Smooth muscle cell (in vitro differentiated cells): ENCODE measurements at regions not wholly inside any gene's neighbourhood (a gene's known extent, or its start where the extent isn't known, plus 50 kb on each side); places are given as distances from the start of the nearest gene placed in this dataset.

Experiments
- DNase-seq: peaks from one replicate; lab custom pipeline; 2025; ENCODE audit not compliant: unreplicated experiment; lab: John Stamatoyannopoulos, UW
- H2AFZ ChIP-seq: fragments of 200-600 bp; sonication (generic); 2 replicates; pipeline ENCODE4 v1.6.0; 2016; ENCODE audit warnings: antibody characterized with exemption, low read depth, mild to moderate bottlenecking
- H3F3A ChIP-seq: fragments of 200-600 bp; sonication (generic); 2 replicates; pipeline ENCODE4 v1.6.0; 2017; ENCODE audit warnings: antibody characterized with exemption, low read depth
- H3K27ac ChIP-seq: fragments of 200-600 bp; sonication (generic); 2 replicates; pipeline ENCODE4 v1.5.1; 2016; ENCODE audit warnings: low read depth, mild to moderate bottlenecking
- H3K27me3 ChIP-seq: fragments of 200-600 bp; sonication (generic); 2 replicates; pipeline ENCODE4 v1.6.1; 2016; ENCODE audit warnings: low read depth, mild to moderate bottlenecking
- H3K36me3 ChIP-seq: fragments of 200-600 bp; sonication (generic); 2 replicates; pipeline ENCODE4 v1.5.1; 2016; ENCODE audit warnings: low read depth
- H3K4me1 ChIP-seq: fragments of 200-600 bp; sonication (generic); 2 replicates; pipeline ENCODE4 v1.5.1; 2016; ENCODE audit warnings: low read depth
- H3K4me2 ChIP-seq: fragments of 200-600 bp; sonication (generic); 2 replicates; pipeline ENCODE4 v1.6.0; 2016; ENCODE audit warnings: mild to moderate bottlenecking
- H3K4me3 ChIP-seq: fragments of 200-600 bp; sonication (generic); 2 replicates; pipeline ENCODE4 v1.5.1; 2016; ENCODE audit warnings: mild to moderate bottlenecking
- H3K79me2 ChIP-seq: fragments of 200-600 bp; sonication (generic); 2 replicates; pipeline ENCODE4 v1.6.0; 2016; ENCODE audit warnings: low read depth, mild to moderate bottlenecking
- H3K9ac ChIP-seq: fragments of 200-600 bp; sonication (generic); 2 replicates; pipeline ENCODE4 v1.6.0; 2016; ENCODE audit warnings: low read depth
- H3K9me3 ChIP-seq: fragments of 200-600 bp; sonication (generic); replicated peaks from 2 replicates; pipeline ENCODE4 v1.5.1; 2016; ENCODE audit warnings: low read depth
- H4K20me1 ChIP-seq: fragments of 200-600 bp; sonication (generic); 2 replicates; pipeline ENCODE4 v1.6.0; 2016; ENCODE audit warnings: low read depth
- WGBS: methylation state at CpG from one replicate; pipeline ENCODE4 v1.1.7; 2016; ENCODE audit warnings: low lambda C conversion rate; 5-methylcytosine and 5-hydroxymethylcytosine counted together
- TF ChIP-seq, protein P1 (sequence below): fragments of 200-600 bp; sonication (generic); IDR thresholded peaks from 2 replicates; pipeline ENCODE4 v1.5.1; 2017; ENCODE audit warnings: borderline replicate concordance, mild to moderate bottlenecking, antibody characterized with exemption; ENCODE audit not compliant: insufficient read depth, poor library complexity, severe bottlenecking

DNA sequence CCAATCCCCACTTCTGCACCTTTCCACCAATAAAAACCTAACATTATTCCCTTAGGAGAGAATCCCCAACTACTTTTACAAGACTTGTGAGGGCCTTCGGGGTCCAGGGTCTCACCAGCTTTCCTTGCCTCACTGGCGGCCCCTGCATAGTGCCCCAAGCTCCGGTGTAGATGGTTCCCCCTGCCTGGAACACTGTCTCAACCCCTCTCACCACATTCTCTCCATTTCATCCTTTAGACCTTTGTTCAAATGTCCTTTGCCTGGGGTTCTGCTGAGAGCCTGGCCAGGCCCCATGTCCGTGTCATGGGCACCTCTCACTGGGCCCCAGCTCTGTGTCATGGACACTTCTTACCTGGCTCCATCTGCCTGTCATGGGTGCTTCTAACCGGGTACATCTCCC is 64.5 kb upstream of the SORCS3 start:
- no peak overlapping the region for H2AFZ ChIP-seq
- H3K9ac ChIP-seq = no peak overlapping the region
- H3K9me3 ChIP-seq = no peaks in the 10 kb centered on the region
- no peaks in the 10 kb centered on the region for H3K27me3 ChIP-seq
- no peak for DNase-seq
- no peak overlapping the region for H3K27ac ChIP-seq
- 94% methylated on average over 5 of the region's 5 CpGs for WGBS
- TF ChIP-seq, protein P1, sequence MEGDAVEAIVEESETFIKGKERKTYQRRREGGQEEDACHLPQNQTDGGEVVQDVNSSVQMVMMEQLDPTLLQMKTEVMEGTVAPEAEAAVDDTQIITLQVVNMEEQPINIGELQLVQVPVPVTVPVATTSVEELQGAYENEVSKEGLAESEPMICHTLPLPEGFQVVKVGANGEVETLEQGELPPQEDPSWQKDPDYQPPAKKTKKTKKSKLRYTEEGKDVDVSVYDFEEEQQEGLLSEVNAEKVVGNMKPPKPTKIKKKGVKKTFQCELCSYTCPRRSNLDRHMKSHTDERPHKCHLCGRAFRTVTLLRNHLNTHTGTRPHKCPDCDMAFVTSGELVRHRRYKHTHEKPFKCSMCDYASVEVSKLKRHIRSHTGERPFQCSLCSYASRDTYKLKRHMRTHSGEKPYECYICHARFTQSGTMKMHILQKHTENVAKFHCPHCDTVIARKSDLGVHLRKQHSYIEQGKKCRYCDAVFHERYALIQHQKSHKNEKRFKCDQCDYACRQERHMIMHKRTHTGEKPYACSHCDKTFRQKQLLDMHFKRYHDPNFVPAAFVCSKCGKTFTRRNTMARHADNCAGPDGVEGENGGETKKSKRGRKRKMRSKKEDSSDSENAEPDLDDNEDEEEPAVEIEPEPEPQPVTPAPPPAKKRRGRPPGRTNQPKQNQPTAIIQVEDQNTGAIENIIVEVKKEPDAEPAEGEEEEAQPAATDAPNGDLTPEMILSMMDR = no peak
- no peaks in the 10 kb centered on the region for H3K36me3 ChIP-seq
- no peaks in the 10 kb centered on the region for H4K20me1 ChIP-seq
- no peak overlapping the region for H3K4me2 ChIP-seq
- H3K4me3 ChIP-seq = no peak overlapping the region
- H3K79me2 ChIP-seq = no peaks in the 10 kb centered on the region
- H3F3A ChIP-seq = no peaks in the 10 kb centered on the region
- no peaks in the 10 kb centered on the region for H3K4me1 ChIP-seq

- 64% methylated on average over 5 of the region's 5 CpGs for WGBS
- H3K4me2 ChIP-seq = no peak overlapping the region
- H2AFZ ChIP-seq = peak overlapping the region; percentile 20
- H3K9me3 ChIP-seq = no peaks in the 10 kb centered on the region
- H4K20me1 ChIP-seq = no peaks in the 10 kb centered on the region
- H3K4me1 ChIP-seq = no peaks in the 10 kb centered on the region
- peak overlapping the region; percentile 16 for H3K27ac ChIP-seq
- H3K4me3 ChIP-seq = no peak overlapping the region
- no peaks in the 10 kb centered on the region for H3K27me3 ChIP-seq
- no peaks in the 10 kb centered on the region for H3F3A ChIP-seq
- no peak for DNase-seq
- no peak overlapping the region for H3K9ac ChIP-seq
- H3K79me2 ChIP-seq = no peaks in the 10 kb centered on the region
- TF ChIP-seq, protein P1 = no peak
- H3K36me3 ChIP-seq = no peaks in the 10 kb centered on the region
These were observed 63.9 kb upstream of the SORCS3 start for GRCh38 chr10:104577163-104577562.

DNA sequence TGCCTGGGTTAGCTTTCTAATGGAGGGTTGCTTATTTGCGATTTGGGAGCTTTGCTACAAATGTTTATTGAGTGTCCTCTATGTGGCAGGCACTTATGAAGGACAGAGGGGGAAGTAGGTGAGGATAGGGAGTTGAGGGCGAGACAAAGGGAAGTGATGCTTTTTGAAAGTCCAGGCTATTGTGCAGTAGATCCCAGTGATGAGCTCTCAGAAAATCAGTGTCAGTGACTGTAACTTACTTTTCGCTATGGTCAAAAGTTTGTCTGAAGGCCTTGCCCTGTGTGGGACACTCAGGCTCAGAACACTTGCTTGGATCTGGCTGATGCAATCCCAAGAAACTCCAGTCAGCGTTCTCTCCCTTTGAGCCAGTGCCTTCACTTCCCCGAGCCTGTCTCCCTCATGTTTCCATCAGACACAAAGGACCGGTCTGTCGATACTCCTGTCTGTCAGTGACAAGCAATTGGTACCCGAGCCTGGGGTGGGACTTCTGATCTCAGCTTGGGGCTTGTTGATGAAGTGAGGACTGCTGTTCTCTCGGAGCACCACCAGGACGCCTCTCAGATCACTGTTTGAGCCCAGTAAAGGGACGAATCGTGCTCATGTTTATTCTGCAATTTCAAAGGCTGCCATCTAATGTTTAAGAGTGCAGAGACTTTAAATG is 63.1 kb upstream of the SORCS3 start:
- TF ChIP-seq, protein P1 = no peak
- no peak for DNase-seq
- peak overlapping the region; percentile 20 for H2AFZ ChIP-seq
- no peaks in the 10 kb centered on the region for H3F3A ChIP-seq
- H3K9me3 ChIP-seq = no peaks in the 10 kb centered on the region
- H3K27me3 ChIP-seq = no peaks in the 10 kb centered on the region
- WGBS = 65% methylated on average over 12 of the region's 12 CpGs
- H3K79me2 ChIP-seq = no peaks in the 10 kb centered on the region
- no peak overlapping the region for H3K4me3 ChIP-seq
- no peak overlapping the region for H3K4me2 ChIP-seq
- peak overlapping the region; percentile 16 for H3K27ac ChIP-seq
- H3K36me3 ChIP-seq = no peaks in the 10 kb centered on the region
- no peaks in the 10 kb centered on the region for H4K20me1 ChIP-seq
- no peaks in the 10 kb centered on the region for H3K4me1 ChIP-seq
- H3K9ac ChIP-seq = no peak overlapping the region

DNA sequence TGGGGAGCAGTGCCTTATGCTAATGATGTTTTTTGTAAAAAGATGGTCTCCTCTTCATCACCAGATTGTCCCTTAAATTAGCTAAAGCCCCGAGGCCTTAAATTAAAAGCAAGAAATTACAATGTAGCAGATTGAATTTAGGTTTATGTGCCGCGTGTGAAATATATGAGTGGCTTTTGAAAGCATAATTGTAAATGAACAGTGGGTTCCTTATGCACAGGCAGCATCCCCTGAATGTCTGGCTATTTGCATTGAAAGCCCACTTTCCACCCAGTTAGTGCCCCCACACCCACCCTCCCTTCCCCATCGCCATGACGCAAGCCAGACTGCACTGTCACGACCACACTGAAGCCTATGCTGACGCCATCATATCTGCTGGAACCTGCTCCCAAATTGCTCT is 62.4 kb upstream of the SORCS3 start:
- 82% methylated on average over 7 of the region's 7 CpGs for WGBS
- Histone ChIP-seq H2AFZ (no peak overlapping the region), H3K27ac (no peak overlapping the region), H3K36me3 (no peaks in the 10 kb centered on the region), H3K79me2 (no peaks in the 10 kb centered on the region), H3K27me3 (no peaks in the 10 kb centered on the region), H3K4me3 (no peak overlapping the region), H3K9me3 (no peaks in the 10 kb centered on the region), H3F3A (no peaks in the 10 kb centered on the region), H4K20me1 (no peaks in the 10 kb centered on the region), H3K9ac (no peak overlapping the region), H3K4me1 (no peaks in the 10 kb centered on the region), H3K4me2 (no peak overlapping the region)
- TF ChIP-seq, protein P1 = no peak
- no peak for DNase-seq
